22Rv1 (cell line): ENCODE measurements at regions not wholly inside any gene's neighbourhood (a gene's known extent, or its start where the extent isn't known, plus 50 kb on each side); places are given as distances from the start of the nearest gene placed in this dataset.

ENCODE experiments used
- ZFX ChIP-seq: fragments of 450-650 bp; IDR thresholded peaks from 2 replicates; pipeline ENCODE4 v1.6.1; 2017; ENCODE audit warnings: antibody characterized with exemption, borderline replicate concordance
- TF ChIP-seq, protein P1 (sequence below): fragments of 450-650 bp; IDR thresholded peaks from 2 replicates; pipeline ENCODE4 v1.5.1; 2017; ENCODE audit warnings: mild to moderate bottlenecking

DNA sequence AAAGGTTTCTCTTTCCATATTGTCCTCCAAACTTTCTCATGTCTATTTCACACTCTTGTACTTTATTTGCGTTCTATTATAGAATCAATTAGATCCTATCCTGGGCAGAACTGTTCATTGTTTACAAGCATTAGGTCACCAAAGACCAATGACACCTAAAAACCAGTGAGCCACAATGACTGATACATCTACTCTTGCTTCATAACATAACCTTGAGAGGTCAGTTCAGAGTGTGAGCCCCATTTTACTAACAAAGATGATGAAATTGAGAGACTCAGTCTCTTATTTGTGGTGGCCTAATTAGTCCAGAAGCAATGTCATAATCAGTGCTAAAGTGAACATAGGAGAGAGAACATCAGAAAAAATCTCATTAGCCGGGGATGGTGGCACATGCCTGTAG, 248.9 kb upstream of the RBBP8 start:
- TF ChIP-seq, protein P1, sequence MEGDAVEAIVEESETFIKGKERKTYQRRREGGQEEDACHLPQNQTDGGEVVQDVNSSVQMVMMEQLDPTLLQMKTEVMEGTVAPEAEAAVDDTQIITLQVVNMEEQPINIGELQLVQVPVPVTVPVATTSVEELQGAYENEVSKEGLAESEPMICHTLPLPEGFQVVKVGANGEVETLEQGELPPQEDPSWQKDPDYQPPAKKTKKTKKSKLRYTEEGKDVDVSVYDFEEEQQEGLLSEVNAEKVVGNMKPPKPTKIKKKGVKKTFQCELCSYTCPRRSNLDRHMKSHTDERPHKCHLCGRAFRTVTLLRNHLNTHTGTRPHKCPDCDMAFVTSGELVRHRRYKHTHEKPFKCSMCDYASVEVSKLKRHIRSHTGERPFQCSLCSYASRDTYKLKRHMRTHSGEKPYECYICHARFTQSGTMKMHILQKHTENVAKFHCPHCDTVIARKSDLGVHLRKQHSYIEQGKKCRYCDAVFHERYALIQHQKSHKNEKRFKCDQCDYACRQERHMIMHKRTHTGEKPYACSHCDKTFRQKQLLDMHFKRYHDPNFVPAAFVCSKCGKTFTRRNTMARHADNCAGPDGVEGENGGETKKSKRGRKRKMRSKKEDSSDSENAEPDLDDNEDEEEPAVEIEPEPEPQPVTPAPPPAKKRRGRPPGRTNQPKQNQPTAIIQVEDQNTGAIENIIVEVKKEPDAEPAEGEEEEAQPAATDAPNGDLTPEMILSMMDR, result no peak
- TF ChIP-seq ZFX, result no peak
